ENCODE measurements at regions not wholly inside any gene's neighbourhood (a gene's known extent, or its start where the extent isn't known, plus 50 kb on each side); places are given as distances from the start of the nearest gene placed in this dataset.

DNA sequence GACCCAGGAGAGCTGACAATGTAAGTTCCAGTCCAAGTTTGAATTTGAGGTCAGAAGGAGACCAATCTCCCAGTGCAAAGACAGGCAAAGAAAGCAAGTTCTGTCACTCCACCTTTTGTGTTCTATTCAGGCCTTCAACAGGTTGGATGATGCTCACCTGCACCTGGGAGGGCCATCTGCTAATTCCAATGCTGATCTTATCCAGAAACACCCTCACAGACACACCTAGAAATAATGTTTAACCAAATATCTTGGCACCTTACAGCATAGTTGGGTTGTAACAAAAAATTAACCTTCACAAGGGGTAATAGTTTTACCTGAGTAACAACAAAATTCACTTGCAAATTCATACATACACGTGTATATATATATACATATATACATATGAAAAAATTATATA is 190.8 kb downstream of the DIRAS2 start:
- TF ChIP-seq, protein P1, sequence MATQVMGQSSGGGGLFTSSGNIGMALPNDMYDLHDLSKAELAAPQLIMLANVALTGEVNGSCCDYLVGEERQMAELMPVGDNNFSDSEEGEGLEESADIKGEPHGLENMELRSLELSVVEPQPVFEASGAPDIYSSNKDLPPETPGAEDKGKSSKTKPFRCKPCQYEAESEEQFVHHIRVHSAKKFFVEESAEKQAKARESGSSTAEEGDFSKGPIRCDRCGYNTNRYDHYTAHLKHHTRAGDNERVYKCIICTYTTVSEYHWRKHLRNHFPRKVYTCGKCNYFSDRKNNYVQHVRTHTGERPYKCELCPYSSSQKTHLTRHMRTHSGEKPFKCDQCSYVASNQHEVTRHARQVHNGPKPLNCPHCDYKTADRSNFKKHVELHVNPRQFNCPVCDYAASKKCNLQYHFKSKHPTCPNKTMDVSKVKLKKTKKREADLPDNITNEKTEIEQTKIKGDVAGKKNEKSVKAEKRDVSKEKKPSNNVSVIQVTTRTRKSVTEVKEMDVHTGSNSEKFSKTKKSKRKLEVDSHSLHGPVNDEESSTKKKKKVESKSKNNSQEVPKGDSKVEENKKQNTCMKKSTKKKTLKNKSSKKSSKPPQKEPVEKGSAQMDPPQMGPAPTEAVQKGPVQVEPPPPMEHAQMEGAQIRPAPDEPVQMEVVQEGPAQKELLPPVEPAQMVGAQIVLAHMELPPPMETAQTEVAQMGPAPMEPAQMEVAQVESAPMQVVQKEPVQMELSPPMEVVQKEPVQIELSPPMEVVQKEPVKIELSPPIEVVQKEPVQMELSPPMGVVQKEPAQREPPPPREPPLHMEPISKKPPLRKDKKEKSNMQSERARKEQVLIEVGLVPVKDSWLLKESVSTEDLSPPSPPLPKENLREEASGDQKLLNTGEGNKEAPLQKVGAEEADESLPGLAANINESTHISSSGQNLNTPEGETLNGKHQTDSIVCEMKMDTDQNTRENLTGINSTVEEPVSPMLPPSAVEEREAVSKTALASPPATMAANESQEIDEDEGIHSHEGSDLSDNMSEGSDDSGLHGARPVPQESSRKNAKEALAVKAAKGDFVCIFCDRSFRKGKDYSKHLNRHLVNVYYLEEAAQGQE (tag by site-specific recombination; IDR thresholded peaks at IDR 0.05) = no peak
- TF ChIP-seq SP7 (tag by site-specific recombination; IDR thresholded peaks at IDR 0.05) = no peak
- TF ChIP-seq ZNF274 (IDR thresholded peaks at IDR 0.05; ENCODE audit: low read length) = no peak
- TF ChIP-seq ZNF274 (tag by site-specific recombination; IDR thresholded peaks at IDR 0.05; ENCODE audit: borderline replicate concordance) = no peak
- TF ChIP-seq ZNF350 (tag by site-specific recombination; IDR thresholded peaks at IDR 0.05) = no peak
- no peak for TF ChIP-seq ZBTB21 (tag by site-specific recombination; IDR thresholded peaks at IDR 0.05)
- no peak for TF ChIP-seq ZNF391 (tag by site-specific recombination; IDR thresholded peaks at IDR 0.05; ENCODE audit: borderline replicate concordance, low read depth)
